ENCODE measurements at regions not wholly inside any gene's neighbourhood (a gene's known extent, or its start where the extent isn't known, plus 50 kb on each side); places are given as distances from the start of the nearest gene placed in this dataset.

- no peak overlapping the region for H3K27ac ChIP-seq
- TF ChIP-seq CTCF (IDR thresholded peaks at IDR 0.05) (no peak), ZFX (IDR thresholded peaks at IDR 0.05; ENCODE audit: borderline replicate concordance) (no peak)
These were observed 665.8 kb upstream of the CAMK1G start for GRCh38 chr1:208917723-208918122.

- TF ChIP-seq CTCF (IDR thresholded peaks at IDR 0.05), result no peak
- TF ChIP-seq ZFX (IDR thresholded peaks at IDR 0.05; ENCODE audit: borderline replicate concordance), result no peak
- no peak overlapping the region for H3K27ac ChIP-seq
These were observed 665.4 kb upstream of the CAMK1G start for GRCh38 chr1:208918160-208918559.

- TF ChIP-seq CTCF (IDR thresholded peaks at IDR 0.05) (no peak), ZFX (IDR thresholded peaks at IDR 0.05; ENCODE audit: borderline replicate concordance) (no peak)
- no peak overlapping the region for H3K27ac ChIP-seq
These were observed 664.1 kb upstream of the CAMK1G start for GRCh38 chr1:208919371-208919770.

- no peak overlapping the region for H3K27ac ChIP-seq
- TF ChIP-seq ZFX (IDR thresholded peaks at IDR 0.05; ENCODE audit: borderline replicate concordance), result no peak
These were observed 662.3 kb upstream of the CAMK1G start for GRCh38 chr1:208921259-208921658.

GRCh38 chr1:208923456-208923855, 660.1 kb upstream of the CAMK1G start:
- H3K27ac ChIP-seq, result no peak overlapping the region
- TF ChIP-seq CTCF (IDR thresholded peaks at IDR 0.05) (no peak), ZFX (IDR thresholded peaks at IDR 0.05; ENCODE audit: borderline replicate concordance) (no peak)

- H3K27ac ChIP-seq, result no peak overlapping the region
- no peak for TF ChIP-seq ZFX (IDR thresholded peaks at IDR 0.05; ENCODE audit: borderline replicate concordance)
- no peak for TF ChIP-seq CTCF (IDR thresholded peaks at IDR 0.05)
These were observed 659.4 kb upstream of the CAMK1G start for GRCh38 chr1:208923946-208924720.

GRCh38 chr1:208924928-208925327, 658.6 kb upstream of the CAMK1G start:
- H3K27ac ChIP-seq, result no peak overlapping the region
- no peak for TF ChIP-seq ZFX (IDR thresholded peaks at IDR 0.05; ENCODE audit: borderline replicate concordance)
- no peak for TF ChIP-seq CTCF (IDR thresholded peaks at IDR 0.05)
